Activated B cell treated with CpG ODN at 0.5 μM for 24 hours (primary cell): ENCODE measurements at regions not wholly inside any gene's neighbourhood (a gene's known extent, or its start where the extent isn't known, plus 50 kb on each side); places are given as distances from the start of the nearest gene placed in this dataset.

Source experiments
- ATAC-seq: fragments of 200-7000 bp; cut with Tn5 transposase; one replicate; pipeline ENCODE4 v1.10.0; 2021; ENCODE audit warnings: low read depth, mild to moderate bottlenecking, moderate library complexity
- CTCF ChIA-PET: fragments of 350-600 bp; sonication (Branson Sonifier 250); formaldehyde crosslinking; loops from one replicate; lab custom pipeline; 2021; ENCODE audit warnings: antibody characterized with exemption; lab: Charles Lee
- POLR2A ChIA-PET: fragments of 350-600 bp; sonication (Branson Sonifier 250); formaldehyde crosslinking; loops from one replicate; lab custom pipeline; 2021; ENCODE audit warnings: antibody characterized with exemption; lab: Charles Lee
- DNase-seq: peaks from one replicate; pipeline ENCODE4 v3.0.0; 2022
- H3K27ac Mint-ChIP-seq: one replicate; pipeline ENCODE4 v1.8.0; 2020; ENCODE audit warnings: mixed read lengths
- H3K27me3 Mint-ChIP-seq: one replicate; pipeline ENCODE4 v1.8.0; 2021; ENCODE audit warnings: mixed read lengths
- H3K36me3 Mint-ChIP-seq: one replicate; pipeline ENCODE4 v1.8.0; 2021; ENCODE audit warnings: low read depth, mixed read lengths
- H3K4me1 Mint-ChIP-seq: one replicate; pipeline ENCODE4 v1.8.0; 2021; ENCODE audit warnings: mixed read lengths
- H3K4me3 Mint-ChIP-seq: one replicate; pipeline ENCODE4 v1.8.0; 2020; ENCODE audit warnings: mild to moderate bottlenecking, mixed read lengths
- H3K9me3 Mint-ChIP-seq: one replicate; pipeline ENCODE4 v1.8.0; 2020; ENCODE audit warnings: mixed read lengths
- intact Hi-C: fragments of 100-400 bp; cut with micrococcal nuclease; formaldehyde crosslinking; loops from one replicate; pipeline ENCODE4 v1.15.1; 2024
- TF ChIP-seq, protein P1 (sequence below): fragments of 200-600 bp; IDR thresholded peaks from one replicate; pipeline ENCODE4 v1.8.0; 2022; ENCODE audit warnings: antibody characterized with exemption, mild to moderate bottlenecking

DNA sequence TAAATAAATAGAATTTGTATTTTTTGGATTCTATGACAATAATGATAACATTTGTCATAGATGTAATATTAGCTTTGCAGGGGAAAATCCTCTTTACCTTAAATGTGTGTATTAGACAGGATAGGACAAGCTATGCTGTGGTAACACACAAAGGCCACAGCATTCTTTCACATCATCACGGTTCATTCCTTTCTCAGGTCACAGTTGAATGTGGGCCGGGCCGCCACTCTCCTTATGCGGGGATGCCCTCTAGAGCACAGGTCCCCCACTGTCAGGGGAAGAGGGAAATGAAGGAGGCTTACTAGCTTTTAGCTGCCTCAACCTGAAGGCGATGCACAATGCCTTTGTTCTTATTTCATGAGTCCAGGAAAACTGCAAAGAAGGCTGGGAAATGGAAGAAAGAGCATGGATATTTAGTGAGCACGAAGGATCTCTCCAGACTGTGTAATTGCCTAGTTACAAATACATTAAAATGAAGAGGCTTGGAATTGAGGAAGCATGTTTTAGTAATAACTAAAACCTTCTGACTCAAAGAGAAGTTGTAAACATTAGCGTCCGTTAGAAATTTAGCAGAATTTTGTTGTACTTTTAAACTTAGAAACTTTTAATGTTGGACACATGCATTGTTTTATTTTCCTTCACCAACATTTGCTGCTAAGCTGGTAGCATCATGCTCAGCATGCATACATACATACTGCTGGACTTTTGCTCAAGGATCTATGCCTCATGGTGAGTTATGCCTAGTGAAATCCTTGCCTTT is 248.9 kb upstream of the FOXQ1 start:
- no peaks in the 10 kb centered on the region for H3K4me1 Mint-ChIP-seq
- ChIA-PET POLR2A (no interaction called here), CTCF (no interaction called here)
- intact Hi-C loops = no loop called here
- DNase-seq (no peak), ATAC-seq (no peak)
- H3K4me3 Mint-ChIP-seq = no peak overlapping the region
- H3K27ac Mint-ChIP-seq = no peak overlapping the region
- TF ChIP-seq, protein P1, sequence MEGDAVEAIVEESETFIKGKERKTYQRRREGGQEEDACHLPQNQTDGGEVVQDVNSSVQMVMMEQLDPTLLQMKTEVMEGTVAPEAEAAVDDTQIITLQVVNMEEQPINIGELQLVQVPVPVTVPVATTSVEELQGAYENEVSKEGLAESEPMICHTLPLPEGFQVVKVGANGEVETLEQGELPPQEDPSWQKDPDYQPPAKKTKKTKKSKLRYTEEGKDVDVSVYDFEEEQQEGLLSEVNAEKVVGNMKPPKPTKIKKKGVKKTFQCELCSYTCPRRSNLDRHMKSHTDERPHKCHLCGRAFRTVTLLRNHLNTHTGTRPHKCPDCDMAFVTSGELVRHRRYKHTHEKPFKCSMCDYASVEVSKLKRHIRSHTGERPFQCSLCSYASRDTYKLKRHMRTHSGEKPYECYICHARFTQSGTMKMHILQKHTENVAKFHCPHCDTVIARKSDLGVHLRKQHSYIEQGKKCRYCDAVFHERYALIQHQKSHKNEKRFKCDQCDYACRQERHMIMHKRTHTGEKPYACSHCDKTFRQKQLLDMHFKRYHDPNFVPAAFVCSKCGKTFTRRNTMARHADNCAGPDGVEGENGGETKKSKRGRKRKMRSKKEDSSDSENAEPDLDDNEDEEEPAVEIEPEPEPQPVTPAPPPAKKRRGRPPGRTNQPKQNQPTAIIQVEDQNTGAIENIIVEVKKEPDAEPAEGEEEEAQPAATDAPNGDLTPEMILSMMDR = no peak
- no peaks in the 10 kb centered on the region for H3K9me3 Mint-ChIP-seq
- no peaks in the 10 kb centered on the region for H3K36me3 Mint-ChIP-seq
- H3K27me3 Mint-ChIP-seq = peaks cover 9% of the 10 kb centered on the region

GRCh38 chr6:1059596-1059995 is 252.3 kb upstream of the FOXQ1 start:
- no peaks in the 10 kb centered on the region for H3K4me1 Mint-ChIP-seq
- no peak overlapping the region for H3K27ac Mint-ChIP-seq
- intact Hi-C loops = no loop called here
- no peaks in the 10 kb centered on the region for H3K9me3 Mint-ChIP-seq
- no peak overlapping the region for H3K4me3 Mint-ChIP-seq
- TF ChIP-seq, protein P1 = no peak
- ChIA-PET POLR2A (no interaction called here), CTCF (no interaction called here)
- peaks cover 13% of the 10 kb centered on the region for H3K27me3 Mint-ChIP-seq
- no peaks in the 10 kb centered on the region for H3K36me3 Mint-ChIP-seq
- ATAC-seq (no peak), DNase-seq (no peak)

DNA sequence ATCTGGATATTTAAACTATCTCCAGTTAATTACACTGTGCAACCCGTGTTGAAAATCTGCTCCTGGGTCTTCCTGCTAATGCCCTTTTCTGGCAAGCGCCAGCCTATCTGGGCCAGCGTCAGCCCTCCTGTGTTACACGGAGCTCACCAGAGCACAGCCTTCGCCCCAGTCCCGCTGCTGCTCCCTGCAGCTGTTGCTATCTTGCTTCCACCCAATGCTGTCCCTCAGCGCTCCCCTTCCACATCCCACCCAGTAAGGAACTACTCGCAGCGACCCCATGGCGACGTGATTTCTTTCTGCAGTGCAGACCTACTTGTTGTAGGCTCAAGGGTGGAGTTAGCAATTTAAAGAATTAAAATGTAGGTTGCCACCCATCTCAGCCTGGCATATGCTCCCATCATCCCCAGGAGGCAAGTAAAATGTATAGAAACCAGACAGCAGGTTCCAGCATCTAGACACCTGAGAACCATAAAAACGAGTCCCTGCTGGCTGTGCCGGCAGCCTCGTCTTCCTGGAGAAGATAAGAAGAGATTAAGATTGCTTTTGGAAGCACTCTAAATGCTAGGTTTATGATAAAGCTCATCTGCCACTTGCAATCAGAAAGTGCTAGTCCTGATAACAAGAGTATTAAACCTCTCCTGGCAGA is 254.3 kb upstream of the FOXQ1 start:
- no peak for ATAC-seq
- no peak for DNase-seq
- TF ChIP-seq, protein P1 = no peak
- CTCF ChIA-PET = no interaction called here
- Mint-ChIP-seq H3K27me3 (peaks cover 13% of the 10 kb centered on the region), H3K4me1 (no peaks in the 10 kb centered on the region), H3K36me3 (no peaks in the 10 kb centered on the region), H3K4me3 (no peak overlapping the region), H3K27ac (no peak overlapping the region), H3K9me3 (no peaks in the 10 kb centered on the region)
- POLR2A ChIA-PET = no interaction called here
- intact Hi-C loops = no loop called here

GRCh38 chr6:1055015-1055921 is 256.6 kb upstream of the FOXQ1 start:
- no peak for DNase-seq
- intact Hi-C loops = no loop called here
- POLR2A ChIA-PET = no interaction called here
- Mint-ChIP-seq H3K4me1 (no peaks in the 10 kb centered on the region), H3K4me3 (no peak overlapping the region), H3K27ac (no peak overlapping the region), H3K36me3 (no peaks in the 10 kb centered on the region), H3K9me3 (no peaks in the 10 kb centered on the region), H3K27me3 (peaks cover 13% of the 10 kb centered on the region)
- CTCF ChIA-PET = no interaction called here
- ATAC-seq = no peak
- TF ChIP-seq, protein P1 = no peak

GRCh38 chr6:1054653-1055014 is 257.3 kb upstream of the FOXQ1 start:
- TF ChIP-seq, protein P1 = no peak
- ATAC-seq (no peak), DNase-seq (no peak)
- CTCF ChIA-PET = no interaction called here
- H3K9me3 Mint-ChIP-seq = no peaks in the 10 kb centered on the region
- intact Hi-C loops = no loop called here
- H3K4me1 Mint-ChIP-seq = no peaks in the 10 kb centered on the region
- no peaks in the 10 kb centered on the region for H3K36me3 Mint-ChIP-seq
- POLR2A ChIA-PET = no interaction called here
- no peak overlapping the region for H3K4me3 Mint-ChIP-seq
- H3K27ac Mint-ChIP-seq = no peak overlapping the region
- H3K27me3 Mint-ChIP-seq = peaks cover 14% of the 10 kb centered on the region
